OCI-LY1 (cell line): ENCODE measurements at regions not wholly inside any gene's neighbourhood (a gene's known extent, or its start where the extent isn't known, plus 50 kb on each side); places are given as distances from the start of the nearest gene placed in this dataset.
A peak's percentile ranks its signal among the peaks of the same experiment; 100 is the strongest.

Source experiments
- H2AFZ ChIP-seq: fragments of 200-600 bp; sonication (generic), shearing (Covaris generic); 2 replicates; pipeline ENCODE4 v1.6.0; 2014; ENCODE audit warnings: antibody characterized with exemption, mild to moderate bottlenecking, low read length
- H3F3A ChIP-seq: fragments of 200-600 bp; sonication (generic), shearing (Covaris generic); 2 replicates; pipeline ENCODE4 v1.6.0; 2014; ENCODE audit warnings: mild to moderate bottlenecking, antibody characterized with exemption, low read length, moderate library complexity; ENCODE audit not compliant: insufficient read depth
- H3K27ac ChIP-seq: fragments of 200-600 bp; sonication (generic); 2 replicates; pipeline ENCODE4 v1.5.1; 2014; ENCODE audit warnings: low read length, mixed run types, mild to moderate bottlenecking, low read depth; ENCODE audit not compliant: poor library complexity, severe bottlenecking
- H3K27me3 ChIP-seq: fragments of 200-600 bp; sonication (generic); 2 replicates; pipeline ENCODE4 v1.6.0; 2014; ENCODE audit warnings: antibody characterized with exemption, mild to moderate bottlenecking, low read length, moderate library complexity; ENCODE audit not compliant: insufficient read depth
- H3K36me3 ChIP-seq: fragments of 200-600 bp; sonication (generic); 2 replicates; pipeline ENCODE4 v1.6.1; 2014; ENCODE audit warnings: mild to moderate bottlenecking, antibody characterized with exemption, low read length, moderate library complexity, mixed read lengths; ENCODE audit not compliant: insufficient read depth
- H3K4me1 ChIP-seq: fragments of 200-600 bp; sonication (generic); 2 replicates; pipeline ENCODE4 v1.5.1; 2014; ENCODE audit warnings: mild to moderate bottlenecking, low read length, moderate library complexity; ENCODE audit not compliant: insufficient read depth, severe bottlenecking
- H3K4me2 ChIP-seq: fragments of 200-600 bp; sonication (generic), shearing (Covaris generic); 2 replicates; pipeline ENCODE4 v1.6.1; 2014; ENCODE audit warnings: low read length
- H3K4me3 ChIP-seq: fragments of 200-600 bp; sonication (generic); 2 replicates; pipeline ENCODE4 v1.5.1; 2014; ENCODE audit warnings: low read length, low read depth, mild to moderate bottlenecking, mixed read lengths; ENCODE audit not compliant: poor library complexity, severe bottlenecking
- H3K79me2 ChIP-seq: fragments of 200-600 bp; shearing (Covaris generic); 2 replicates; pipeline ENCODE4 v1.6.1; 2016; ENCODE audit warnings: mixed run types, low read length, mixed read lengths; ENCODE audit not compliant: insufficient read depth
- H3K9ac ChIP-seq: fragments of 200-600 bp; sonication (generic), shearing (Covaris generic); 2 replicates; pipeline ENCODE4 v1.6.1; 2014; ENCODE audit warnings: mild to moderate bottlenecking, low read length, mixed read lengths
- H3K9me2 ChIP-seq: fragments of 200-600 bp; sonication (generic), shearing (Covaris generic); 2 replicates; pipeline ENCODE4 v1.6.1; 2014; ENCODE audit warnings: low read depth, mild to moderate bottlenecking, low read length, mixed read lengths
- H3K9me3 ChIP-seq: fragments of 200-600 bp; shearing (Covaris generic); 2 replicates; pipeline ENCODE4 v1.6.1; 2014; ENCODE audit warnings: low read length, mixed read lengths
- H4K20me1 ChIP-seq: fragments of 200-600 bp; sonication (generic), shearing (Covaris generic); 2 replicates; pipeline ENCODE4 v1.6.0; 2016; ENCODE audit warnings: mild to moderate bottlenecking, low read length; ENCODE audit not compliant: insufficient read depth
- EZH2 ChIP-seq: fragments of 200-600 bp; sonication (generic), shearing (Covaris generic); IDR thresholded peaks from 2 replicates; pipeline ENCODE4 v1.8.0; 2017; ENCODE audit warnings: borderline replicate concordance, mixed run types, mild to moderate bottlenecking, antibody characterized with exemption, low read length, moderate library complexity, mixed read lengths
- TF ChIP-seq, protein P1 (sequence below): fragments of 200-600 bp; sonication (generic), shearing (Covaris generic); IDR thresholded peaks from 2 replicates; pipeline ENCODE4 v1.5.1; 2017; ENCODE audit warnings: mild to moderate bottlenecking, antibody characterized with exemption, low read length, moderate library complexity, mixed read lengths

DNA sequence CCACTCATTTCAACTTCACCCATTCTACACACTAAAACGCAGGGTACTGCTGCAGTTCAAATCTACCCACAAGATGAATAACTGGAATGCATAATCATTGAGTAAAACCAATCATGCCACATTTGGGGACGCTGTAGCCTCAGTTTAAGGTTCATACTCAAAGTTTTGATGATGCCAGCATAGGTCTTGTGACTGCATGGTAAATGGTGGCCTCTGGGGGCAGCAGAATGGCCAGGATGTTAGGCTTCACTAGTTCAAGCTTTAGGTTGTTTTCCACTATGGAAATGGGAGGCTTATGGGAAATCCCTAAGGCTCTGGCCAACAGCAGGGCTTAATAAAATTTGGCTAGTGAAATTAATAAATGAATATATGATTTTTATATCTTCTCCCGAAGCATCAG, 104.3 kb upstream of the TSC22D2 start:
- no peak overlapping the region for H3K9ac ChIP-seq
- H3K4me3 ChIP-seq, result no peak overlapping the region
- no peaks in the 10 kb centered on the region for H3K36me3 ChIP-seq
- H3K27ac ChIP-seq, result no peak overlapping the region
- no peaks in the 10 kb centered on the region; the same call in 1 of the 2 replicates for H3K27me3 ChIP-seq
- H4K20me1 ChIP-seq, result no peaks in the 10 kb centered on the region
- no peak for TF ChIP-seq EZH2
- TF ChIP-seq, protein P1, sequence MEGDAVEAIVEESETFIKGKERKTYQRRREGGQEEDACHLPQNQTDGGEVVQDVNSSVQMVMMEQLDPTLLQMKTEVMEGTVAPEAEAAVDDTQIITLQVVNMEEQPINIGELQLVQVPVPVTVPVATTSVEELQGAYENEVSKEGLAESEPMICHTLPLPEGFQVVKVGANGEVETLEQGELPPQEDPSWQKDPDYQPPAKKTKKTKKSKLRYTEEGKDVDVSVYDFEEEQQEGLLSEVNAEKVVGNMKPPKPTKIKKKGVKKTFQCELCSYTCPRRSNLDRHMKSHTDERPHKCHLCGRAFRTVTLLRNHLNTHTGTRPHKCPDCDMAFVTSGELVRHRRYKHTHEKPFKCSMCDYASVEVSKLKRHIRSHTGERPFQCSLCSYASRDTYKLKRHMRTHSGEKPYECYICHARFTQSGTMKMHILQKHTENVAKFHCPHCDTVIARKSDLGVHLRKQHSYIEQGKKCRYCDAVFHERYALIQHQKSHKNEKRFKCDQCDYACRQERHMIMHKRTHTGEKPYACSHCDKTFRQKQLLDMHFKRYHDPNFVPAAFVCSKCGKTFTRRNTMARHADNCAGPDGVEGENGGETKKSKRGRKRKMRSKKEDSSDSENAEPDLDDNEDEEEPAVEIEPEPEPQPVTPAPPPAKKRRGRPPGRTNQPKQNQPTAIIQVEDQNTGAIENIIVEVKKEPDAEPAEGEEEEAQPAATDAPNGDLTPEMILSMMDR, result peak; percentile 54
- no peaks in the 10 kb centered on the region for H3K4me1 ChIP-seq
- no peaks in the 10 kb centered on the region for H3K9me3 ChIP-seq
- H3K9me2 ChIP-seq, result no peaks in the 10 kb centered on the region
- H3F3A ChIP-seq, result no peaks in the 10 kb centered on the region
- no peak overlapping the region for H2AFZ ChIP-seq
- no peak overlapping the region for H3K4me2 ChIP-seq
- H3K79me2 ChIP-seq, result no peaks in the 10 kb centered on the region

DNA sequence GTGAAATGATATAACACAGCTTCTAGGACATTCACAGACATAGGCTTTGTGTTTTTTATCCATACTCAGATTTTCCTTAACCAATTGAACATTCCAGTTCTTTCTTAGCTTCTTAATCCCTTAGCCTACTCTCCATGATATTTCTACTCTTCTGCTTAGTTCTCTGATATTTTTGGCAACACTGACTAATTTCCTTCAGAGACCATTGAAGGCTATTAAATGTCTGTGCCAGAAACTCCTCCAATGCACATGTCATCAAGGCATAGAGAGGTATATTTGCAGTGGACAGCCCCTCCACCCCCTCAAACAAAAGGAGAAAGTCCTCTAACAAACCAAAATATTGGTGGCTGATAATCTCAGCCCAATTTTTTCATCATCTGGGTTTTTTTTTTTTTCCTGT, 105.9 kb upstream of the TSC22D2 start:
- H3K4me1 ChIP-seq, result no peaks in the 10 kb centered on the region
- H3K79me2 ChIP-seq, result no peaks in the 10 kb centered on the region
- no peaks in the 10 kb centered on the region for H3K9me2 ChIP-seq
- no peaks in the 10 kb centered on the region for H3F3A ChIP-seq
- H3K36me3 ChIP-seq, result no peaks in the 10 kb centered on the region
- no peaks in the 10 kb centered on the region for H3K9me3 ChIP-seq
- no peaks in the 10 kb centered on the region for H4K20me1 ChIP-seq
- H3K4me2 ChIP-seq, result no peak overlapping the region
- H3K27ac ChIP-seq, result no peak overlapping the region
- H2AFZ ChIP-seq, result no peak overlapping the region
- TF ChIP-seq, protein P1, result no peak
- no peak for TF ChIP-seq EZH2
- no peaks in the 10 kb centered on the region for H3K27me3 ChIP-seq
- H3K9ac ChIP-seq, result no peak overlapping the region
- no peak overlapping the region for H3K4me3 ChIP-seq

- Histone ChIP-seq H3K9ac (no peak overlapping the region), H3K4me3 (no peak overlapping the region), H3K9me2 (no peaks in the 10 kb centered on the region), H3K27me3 (no peaks in the 10 kb centered on the region), H3K4me2 (no peak overlapping the region), H3F3A (no peaks in the 10 kb centered on the region), H3K9me3 (no peaks in the 10 kb centered on the region), H4K20me1 (no peaks in the 10 kb centered on the region), H3K27ac (no peak overlapping the region), H3K4me1 (no peaks in the 10 kb centered on the region), H3K36me3 (no peaks in the 10 kb centered on the region), H3K79me2 (no peaks in the 10 kb centered on the region), H2AFZ (no peak overlapping the region)
- TF ChIP-seq EZH2, result no peak
- TF ChIP-seq, protein P1, result no peak
These were observed 107.1 kb upstream of the TSC22D2 start for GRCh38 chr3:150300852-150301517.
